NCI-H510A treated with DMSO at 0.1 percent for 48 hours (cell line): ENCODE measurements at regions not wholly inside any gene's neighbourhood (a gene's known extent, or its start where the extent isn't known, plus 50 kb on each side); places are given as distances from the start of the nearest gene placed in this dataset.
"Not testable (repeated sequence)": the region's sequence is repeated elsewhere in the genome, so short reads cannot be mapped to it uniquely, and the experiment has no call there.

Experiments used
- DNase-seq: peaks from one replicate; lab custom pipeline; 2025; lab: John Stamatoyannopoulos, UW

DNA sequence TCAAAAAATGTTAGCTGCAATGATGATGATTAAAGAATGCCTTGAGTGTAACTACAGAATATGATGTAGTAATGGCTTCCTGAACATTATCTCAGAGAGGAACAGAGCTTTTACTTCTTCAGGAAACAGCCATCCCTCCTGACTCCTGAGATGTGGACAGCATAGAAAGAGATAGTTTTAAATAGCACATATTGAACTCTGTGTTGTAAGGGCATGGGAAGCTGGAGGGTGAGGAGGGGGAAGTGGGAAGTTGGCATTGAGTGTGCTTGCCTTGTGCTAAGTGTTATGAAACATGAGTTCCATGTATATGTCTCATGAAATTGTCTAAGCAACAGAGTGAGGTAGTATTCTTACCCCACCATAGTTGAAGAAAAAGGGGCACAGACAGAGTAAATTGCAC is 161.5 kb upstream of the SLC28A3 start:
- DNase-seq, result no peak

DNA sequence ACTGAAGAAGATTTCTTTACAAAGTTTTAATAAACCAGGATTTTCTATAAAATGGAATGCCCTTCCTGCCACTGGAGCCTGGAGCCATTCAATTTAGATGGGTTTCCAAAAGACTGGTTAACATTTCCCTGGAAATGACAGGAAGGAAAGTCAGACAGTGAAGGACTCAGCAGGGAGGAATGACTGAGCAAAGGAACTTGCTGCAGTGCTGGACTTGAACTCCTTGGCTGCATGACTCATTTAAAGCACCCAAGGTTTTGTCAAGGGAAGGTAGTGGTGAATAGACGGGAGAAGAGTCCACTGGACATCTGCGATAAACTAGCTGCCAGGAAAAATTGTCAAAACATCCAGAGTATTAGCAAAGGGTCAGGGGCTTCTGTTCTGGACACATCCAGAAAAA is 163.8 kb upstream of the SLC28A3 start:
- no peak for DNase-seq

DNA sequence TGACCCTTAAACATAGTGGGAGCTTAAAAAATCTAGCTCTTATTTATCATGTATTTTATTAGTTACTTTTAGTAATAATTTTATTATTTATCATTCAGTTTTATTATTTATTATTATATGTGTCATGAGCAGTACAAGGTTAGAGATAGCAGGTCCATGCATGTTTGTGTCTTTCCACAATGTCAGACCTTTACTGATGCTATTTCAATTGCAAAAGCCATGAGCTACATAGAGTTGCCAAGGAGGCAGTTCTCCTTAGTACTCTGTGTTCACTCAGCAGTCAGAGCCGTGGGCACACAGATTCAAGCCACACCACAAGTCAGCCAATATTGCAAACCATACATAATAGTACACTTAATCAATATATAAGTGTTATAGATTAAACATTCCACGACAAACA is 157.9 kb upstream of the NTRK2 start:
- no peak for DNase-seq

DNA sequence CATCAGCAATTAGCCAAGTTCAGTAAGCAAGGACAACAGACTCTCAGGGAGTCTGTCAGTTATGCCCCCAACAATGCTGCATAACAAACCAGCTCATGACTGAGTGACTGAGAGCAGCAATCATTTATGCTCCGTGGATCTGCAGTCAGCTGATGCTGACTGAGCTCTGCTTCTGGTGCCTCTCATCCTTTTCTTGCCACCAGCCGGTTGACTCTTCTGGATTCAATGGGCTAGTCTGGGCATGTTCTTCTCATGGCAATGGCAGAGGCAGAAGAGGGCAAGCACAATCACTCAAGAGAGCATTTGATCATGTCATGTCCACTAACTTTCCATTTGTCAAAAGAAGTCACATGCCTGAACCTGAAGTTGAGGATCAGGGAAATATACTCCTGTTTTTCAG is 157.0 kb upstream of the NTRK2 start:
- peak; percentile 68 for DNase-seq

DNA sequence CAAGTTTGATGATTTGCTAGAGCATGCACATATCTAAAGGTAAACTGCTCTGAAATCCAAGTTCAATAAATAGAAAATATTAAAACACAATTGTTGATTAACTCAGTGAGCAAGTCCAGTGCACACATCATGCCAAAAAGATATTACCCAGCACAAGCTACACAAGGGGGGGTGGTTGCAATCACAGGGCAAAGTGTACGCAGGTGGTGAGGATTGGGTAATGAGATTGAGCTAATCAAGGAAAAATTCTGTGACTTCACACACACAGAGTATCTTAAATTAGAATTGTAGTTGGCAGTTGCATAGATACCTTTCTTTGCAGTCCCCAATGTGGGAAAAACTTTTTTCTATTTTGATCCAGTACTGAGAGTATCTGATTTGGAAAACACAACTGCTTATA is 156.1 kb upstream of the NTRK2 start:
- DNase-seq, result no peak

DNA sequence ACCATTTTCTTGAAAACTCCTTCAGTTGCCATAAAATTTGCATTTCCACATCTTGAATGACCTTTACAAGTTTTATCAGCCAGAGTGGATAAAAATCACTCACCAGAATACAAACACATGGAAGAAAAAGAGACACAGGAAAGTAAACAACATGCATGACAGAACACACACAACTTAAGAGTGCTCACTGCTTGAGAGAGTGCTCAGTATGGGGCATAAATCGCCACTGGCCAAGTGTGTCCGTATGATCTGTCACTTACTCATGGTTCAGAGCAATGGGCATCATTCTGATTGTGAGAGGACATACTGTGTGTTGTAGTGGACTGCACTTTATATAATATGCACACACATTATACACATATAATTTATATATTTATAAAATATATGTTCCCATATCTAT is 155.6 kb upstream of the NTRK2 start:
- peak; percentile 12 for DNase-seq

DNA sequence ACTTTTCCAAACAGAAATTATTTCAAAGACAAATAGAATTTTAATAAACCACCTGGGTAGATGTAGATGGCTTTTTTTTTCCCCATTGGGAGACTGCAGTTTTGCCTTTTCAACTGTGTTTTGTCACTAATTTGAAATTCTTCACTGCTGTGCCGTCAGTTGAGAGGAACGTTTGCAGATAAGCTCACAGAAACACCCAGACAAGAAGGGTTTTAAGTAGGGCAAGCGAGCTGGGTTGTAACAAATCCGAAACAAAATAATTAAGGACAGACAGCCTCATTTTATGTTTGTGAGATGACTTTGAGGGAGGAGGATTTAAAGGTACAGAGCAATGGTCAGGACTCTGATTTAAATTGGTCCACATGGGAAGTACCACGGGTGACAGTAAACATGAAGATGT is 155.1 kb upstream of the NTRK2 start:
- no peak for DNase-seq

DNA sequence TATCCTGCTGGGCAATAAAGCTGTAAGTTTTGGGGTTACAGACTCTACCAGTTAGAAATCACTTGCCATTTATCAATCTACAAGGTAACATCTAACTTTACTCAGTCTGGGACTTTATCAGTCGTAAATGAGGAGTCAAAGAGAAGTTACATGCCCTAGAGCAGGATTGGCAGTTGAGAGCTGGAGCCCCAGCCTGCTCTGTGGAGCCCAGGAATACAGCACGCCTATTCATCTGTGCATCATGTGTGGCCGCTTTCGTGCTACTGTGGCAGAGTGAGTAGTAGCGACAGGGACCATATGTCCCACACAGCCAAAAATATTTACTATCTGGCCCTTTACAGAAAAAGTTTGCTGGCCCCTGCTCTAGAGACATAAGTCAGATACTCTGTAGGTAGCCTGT is 152.5 kb upstream of the NTRK2 start:
- no peak for DNase-seq

DNA sequence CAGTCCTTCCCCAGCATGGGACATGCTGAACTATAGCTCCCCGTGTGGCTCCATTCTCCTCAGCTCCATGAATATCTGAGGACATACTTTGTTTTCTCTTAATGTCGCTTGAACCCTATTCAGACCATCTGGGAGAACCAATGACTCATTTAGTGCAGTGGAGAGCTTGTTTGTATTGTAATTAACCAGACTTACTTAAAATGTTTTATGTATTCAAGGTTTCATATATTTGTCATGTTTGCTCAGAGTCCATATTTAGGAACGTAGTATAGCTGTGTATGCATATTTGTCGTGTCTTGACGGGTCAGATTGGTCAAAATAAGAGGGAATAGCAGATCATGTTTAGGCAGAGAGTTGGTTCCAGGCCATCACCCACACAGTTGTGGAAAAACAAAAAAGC is 150.1 kb upstream of the NTRK2 start:
- no peak for DNase-seq

DNA sequence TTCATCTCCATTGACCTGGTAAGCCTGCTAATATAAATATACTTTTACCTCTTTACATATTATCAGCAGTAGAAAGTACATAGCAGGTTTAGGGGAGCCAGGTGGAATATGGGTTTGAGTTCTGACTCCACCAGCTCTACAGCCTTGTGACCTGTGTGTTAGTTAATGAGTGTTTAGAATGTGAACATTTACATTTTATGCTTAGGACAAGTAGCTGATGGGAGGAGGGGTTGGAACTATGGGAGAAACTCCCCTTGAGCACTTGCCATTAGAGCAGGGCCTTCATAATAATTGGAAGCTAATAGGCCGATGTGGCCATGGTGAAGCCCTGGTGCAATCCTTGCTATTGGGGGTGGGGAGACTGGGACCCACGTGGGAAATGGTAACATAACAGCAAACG is 148.3 kb upstream of the NTRK2 start:
- DNase-seq, result no peak

DNA sequence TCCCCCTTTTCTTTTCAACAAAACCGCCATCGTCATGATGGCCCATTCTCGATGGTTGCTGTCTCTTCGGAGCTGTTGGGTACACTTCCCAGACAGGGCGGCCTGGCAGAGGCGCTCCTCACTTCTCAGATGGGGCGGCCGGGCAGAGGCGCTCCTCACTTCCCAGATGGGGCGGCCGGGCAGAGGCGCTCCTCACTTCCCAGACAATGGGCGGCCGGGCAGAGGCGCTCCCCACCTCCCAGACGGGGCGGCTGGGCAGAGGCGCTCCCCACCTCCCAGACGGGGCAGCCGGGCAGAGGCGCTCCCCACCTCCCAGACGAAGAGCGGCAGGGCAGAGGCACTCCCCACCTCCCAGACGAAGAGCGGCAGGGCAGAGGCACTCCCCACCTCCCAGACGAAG is 143.3 kb upstream of the NTRK2 start:
- not testable (repeated sequence) for DNase-seq

DNA sequence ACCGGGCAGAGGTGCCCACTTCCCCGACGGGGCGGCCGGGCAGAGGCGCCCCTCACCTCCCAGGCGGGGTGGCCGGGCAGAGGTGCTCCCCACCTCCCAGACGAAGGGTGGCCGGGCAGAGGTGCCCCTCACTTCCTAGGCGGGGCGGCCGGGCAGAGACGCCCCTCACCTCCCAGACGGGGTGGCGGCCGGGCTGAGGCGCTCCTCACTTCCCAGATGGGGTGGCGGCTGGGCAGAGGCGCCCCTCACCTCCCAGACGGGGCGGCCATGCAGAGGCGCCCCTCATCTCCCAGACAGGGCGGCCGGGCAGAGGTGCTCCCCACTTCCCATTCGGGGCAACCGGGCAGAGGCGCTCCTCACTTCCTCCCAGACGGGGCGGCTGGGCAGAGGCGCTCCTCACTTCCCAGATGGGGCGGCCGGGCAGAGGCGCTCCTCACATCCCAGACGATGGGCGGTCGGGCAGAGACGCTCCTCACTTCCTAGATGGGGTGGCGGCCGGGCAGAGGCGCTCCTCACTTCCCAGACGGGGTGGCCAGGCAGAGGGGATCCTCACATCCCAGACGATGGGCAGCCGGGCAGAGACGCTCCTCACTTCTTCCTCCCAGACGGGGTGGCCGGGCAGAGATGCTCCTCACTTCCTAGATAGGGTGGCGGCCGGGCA is 142.3 kb upstream of the NTRK2 start:
- not testable (repeated sequence) for DNase-seq

DNA sequence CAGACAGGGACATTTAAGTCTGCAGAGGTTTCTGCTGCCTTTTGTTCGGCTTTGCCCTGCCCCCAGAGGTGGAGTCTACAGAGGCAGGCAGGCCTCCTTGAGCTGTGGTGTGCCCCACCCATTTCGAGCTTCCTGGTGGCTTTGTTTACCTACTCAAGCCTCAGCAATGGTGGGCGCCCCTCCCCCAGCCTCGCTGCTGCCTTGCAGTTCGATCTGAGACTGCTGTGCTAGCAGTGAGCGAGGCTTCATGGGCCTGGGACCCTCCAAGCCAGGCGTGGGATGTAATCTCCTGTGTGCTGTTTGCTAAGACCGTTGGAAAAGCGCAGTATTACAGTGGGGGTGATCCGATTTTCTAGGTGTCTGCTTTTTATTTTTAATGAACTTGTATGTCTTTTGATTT is 133.6 kb upstream of the NTRK2 start:
- DNase-seq, result not testable (repeated sequence)

DNA sequence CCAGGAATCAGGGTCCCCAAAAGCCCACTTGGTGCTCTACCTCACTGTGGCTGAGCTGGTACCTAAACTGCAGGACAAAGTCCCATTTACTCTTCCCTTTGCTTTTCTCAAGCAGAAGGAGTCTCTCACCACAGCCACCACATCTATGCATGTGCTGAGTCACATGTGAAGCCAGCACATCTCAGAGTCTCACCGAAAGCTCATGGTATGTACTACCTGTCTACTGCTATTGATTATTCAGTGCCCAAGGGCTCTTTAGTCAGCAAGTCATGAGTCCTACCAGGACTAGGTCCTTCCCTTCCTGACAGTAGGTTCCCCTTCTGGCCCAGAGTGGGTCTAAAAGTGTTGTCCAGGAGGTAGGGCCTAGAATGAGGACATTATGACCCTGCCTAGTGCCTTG is 130.7 kb upstream of the NTRK2 start:
- no peak for DNase-seq

DNA sequence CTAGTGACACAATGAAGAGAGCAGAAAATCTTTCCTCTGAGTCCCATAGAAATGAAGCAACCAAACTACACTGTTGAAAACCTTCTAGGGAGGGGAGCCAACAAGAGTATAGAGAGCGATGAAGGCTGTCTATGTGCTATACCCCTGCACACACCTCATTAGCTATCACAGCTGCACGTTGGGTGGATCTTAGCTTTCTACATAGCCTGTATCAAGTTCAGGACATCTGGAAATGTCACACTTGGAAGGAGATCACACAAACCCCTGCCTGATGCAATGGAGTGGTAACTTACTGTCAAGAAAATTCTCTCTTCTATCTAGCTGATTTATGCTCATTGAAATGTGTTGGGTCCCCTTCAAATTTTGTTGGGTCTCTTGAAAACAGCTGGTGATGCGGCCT is 127.0 kb upstream of the NTRK2 start:
- no peak for DNase-seq

DNA sequence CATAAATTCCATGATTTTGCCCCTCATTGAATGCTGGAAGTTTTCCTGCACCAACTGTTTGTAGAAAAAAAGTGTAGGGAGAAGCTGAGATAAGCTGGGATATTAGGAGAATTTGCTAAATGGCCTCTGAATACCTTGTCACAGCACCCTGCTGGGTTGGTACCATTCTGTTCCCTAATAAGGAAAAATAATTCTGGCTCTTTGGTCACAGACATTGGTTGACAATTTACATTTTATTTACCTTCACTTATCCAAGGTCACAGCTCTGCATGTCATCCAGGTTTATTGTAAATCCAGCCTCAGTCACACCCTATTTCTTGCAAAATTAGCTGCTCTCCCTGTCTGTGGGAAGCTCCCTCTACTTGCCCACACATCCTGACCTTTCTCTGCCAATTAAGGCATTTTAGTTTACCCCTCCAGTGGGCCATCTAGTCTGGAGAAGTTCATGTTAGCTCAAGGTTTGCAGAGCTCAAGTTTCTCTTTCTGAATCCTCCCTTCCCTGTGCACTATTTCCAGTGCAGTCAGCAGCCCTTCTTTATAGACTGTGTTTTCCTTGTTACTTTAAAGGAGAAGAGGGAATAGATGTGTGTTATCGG is 115.4 kb upstream of the NTRK2 start:
- DNase-seq, result no peak

DNA sequence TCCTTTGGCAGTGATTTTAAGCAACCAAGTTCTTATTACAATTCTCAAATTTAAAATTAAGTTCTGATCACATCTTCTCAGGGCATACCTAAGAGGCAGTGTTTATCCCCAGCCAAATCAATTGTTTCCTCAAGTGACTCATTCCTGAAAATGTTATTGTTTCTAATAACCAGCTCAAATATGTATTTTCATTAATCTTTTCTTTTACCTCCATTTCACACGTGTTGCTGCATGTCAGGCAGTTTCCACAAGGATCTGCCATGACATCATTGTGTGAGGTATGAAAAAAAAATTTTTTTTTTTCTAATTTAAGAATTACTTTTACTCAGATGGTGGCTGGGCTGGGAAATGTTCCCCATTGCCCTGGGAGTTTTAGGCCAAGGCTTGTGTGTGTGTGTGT is 113.0 kb upstream of the NTRK2 start:
- no peak for DNase-seq

DNA sequence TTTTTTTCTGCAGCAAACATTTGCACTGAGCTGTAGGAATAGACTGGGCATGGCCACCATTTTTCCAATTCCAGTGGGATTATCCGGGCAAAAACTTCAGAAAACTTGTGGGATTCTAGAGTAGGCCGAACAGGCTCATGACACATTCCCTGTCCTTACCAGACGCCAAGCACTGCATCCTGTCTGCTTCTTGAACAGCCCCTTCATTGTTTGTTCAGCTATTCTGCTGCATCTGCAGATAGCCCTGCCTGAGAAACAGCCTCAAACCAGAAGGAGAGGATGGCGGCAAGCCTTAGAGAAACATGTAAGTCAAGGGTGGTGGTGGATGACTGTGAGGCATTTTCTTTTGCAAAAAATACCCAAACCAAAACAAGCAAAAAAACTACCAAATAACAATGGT is 111.8 kb upstream of the NTRK2 start:
- DNase-seq, result no peak

DNA sequence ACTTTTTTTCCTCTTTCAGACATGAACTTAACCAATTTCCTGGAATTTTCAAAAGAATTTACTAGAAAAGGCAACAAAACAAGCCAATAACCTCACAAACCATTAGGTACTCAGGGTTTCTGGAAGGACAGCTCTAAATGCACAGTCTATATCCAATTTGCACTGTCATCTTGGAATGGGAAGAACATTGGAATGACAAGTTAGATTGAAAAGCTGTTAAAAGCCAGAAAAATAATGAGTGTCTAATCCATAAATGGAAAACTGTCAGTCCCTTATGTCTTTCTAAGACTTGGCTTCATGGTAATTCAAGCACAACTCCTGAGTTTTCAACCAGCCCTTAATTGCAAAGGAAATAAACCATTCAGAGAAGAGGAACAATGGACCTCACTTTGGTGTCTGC is 105.8 kb upstream of the NTRK2 start:
- DNase-seq, result no peak

DNA sequence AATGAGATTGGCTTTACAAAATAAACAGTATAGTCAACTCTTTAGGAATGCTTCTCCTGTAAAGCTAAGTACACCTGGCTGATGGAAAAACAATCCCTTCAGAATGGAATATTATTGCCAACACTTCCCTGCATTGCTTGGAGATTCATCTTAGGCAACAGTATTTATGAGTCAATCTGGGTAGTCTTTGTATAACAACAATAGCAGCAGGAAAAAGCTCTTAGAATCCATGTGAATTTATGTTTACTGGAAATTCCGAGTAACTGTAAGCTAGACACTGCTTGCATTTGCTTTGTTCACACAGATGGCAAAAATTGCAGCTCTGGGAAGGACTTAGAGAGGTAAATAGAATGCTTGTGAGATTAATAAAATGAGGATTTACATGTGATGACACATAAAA is 101.7 kb upstream of the NTRK2 start:
- no peak for DNase-seq

DNA sequence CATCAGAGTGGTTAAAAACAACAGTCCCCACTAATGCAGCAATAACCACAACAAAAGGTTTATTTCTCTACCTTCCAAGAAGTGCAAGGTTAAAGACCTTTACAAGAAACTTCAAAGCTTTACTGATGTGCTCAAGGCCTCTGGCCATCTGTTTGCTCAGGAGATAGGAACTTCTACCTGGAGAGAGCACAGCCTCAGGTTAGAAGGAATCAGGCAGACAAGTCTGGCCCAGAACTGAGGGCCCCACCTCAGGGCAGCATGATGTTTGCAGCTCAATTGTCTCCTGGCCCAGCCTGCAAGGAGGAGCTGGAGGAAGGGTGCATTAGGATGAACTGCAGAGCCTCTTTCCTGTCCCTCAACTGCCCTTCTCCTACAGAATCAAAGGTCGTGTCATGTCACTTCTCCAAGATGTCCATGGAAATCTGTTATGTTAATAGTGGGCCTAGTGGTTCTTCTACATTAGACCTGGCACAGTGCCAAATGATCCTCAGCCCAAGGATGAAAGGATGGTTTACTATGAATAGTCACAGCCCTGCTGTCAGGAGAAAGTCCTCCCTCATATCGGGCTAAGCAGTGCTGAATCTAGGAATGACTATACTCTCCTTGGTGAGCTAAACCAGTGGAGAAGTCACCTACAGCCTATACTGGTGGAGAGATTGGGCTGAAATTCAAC is 98.9 kb upstream of the NTRK2 start:
- DNase-seq, result no peak

DNA sequence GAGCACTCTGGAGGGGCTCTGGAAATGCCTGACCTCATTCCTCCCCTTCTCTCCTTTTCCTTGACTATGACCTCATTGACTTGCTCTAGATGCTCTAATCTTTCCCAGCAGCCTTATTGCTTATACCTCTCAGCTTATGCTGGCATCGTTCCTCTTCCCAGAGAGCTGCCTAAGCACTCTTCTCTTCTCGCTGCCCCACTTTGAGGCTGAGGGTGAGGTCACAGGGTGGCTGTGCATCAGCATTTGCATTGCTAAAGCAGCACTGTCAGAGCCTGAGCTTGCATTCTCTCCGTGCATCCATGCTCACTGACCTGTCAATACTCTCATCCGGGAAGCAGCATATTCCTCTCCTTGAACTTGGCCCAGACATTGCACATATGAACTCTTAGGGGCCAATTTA is 96.4 kb upstream of the NTRK2 start:
- DNase-seq, result no peak

DNA sequence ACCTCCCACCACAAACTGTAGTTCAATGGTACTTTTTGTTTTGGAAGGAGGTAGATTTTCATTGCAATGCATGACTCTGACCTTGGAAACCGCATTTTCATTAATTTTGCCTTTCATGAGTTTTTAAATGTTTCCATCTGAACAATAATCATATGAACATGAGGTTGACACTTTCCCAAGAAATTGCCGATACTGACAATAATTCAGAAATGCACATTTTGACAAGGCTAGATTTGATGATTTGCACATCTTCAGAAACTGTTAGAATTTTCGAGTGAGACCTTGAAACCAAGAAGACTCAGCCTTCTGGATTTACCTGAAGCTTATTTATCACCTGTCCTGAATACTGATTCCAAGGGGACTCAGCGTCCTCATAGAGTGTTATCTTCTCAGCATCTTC is 93.8 kb upstream of the NTRK2 start:
- DNase-seq, result no peak

DNA sequence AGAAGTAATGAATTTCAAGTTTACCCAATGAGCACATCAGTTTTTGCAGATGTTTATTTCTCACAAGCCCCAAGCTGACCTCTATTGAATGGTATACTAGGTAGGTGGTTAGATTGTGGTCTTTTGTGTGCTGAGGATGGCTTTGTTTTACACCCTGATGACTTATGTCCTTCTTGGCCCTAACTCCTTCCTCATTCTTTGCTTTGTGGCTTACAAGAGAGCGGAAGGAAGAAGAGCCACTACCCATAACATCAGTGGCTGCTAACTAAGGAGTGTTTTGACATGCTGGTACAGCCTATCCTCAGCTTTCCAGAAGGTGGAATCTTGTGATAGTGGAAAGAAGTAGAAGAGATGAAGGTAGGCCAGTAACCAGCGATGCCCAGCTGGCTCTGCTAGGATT is 85.7 kb upstream of the NTRK2 start:
- no peak for DNase-seq
